Activated effector memory CD4-positive, alpha-beta T cell treated with Interleukin-2 at 50 U/mL for 16 hours (primary cell): ENCODE measurements at regions not wholly inside any gene's neighbourhood (a gene's known extent, or its start where the extent isn't known, plus 50 kb on each side); places are given as distances from the start of the nearest gene placed in this dataset.
"Not testable (repeated sequence)": the region's sequence is repeated elsewhere in the genome, so short reads cannot be mapped to it uniquely, and the experiment has no call there.

Experiments
- DNase-seq: peaks from one replicate; pipeline ENCODE4 v3.0.0-alpha.2; 2020

DNA sequence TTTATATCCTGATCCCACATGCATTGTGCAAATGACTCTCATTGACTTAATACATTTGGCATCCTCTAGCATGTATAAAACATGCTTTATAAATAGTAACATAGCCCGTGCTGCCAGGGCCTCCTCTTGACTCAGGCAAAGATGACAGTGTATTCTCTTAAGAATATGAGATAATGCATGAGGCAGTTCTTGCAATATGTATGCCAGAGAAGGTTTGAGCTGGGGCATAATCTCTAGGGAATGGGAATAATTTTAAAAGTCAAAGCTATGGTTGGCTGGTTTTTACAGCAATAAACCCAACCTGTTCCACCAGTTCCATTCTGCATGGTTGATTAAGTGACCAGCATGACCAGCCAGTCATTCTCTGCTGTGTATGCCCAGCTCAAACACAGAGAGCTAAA is 179.0 kb upstream of the PFN2 start:
- DNase-seq, result no peak

DNA sequence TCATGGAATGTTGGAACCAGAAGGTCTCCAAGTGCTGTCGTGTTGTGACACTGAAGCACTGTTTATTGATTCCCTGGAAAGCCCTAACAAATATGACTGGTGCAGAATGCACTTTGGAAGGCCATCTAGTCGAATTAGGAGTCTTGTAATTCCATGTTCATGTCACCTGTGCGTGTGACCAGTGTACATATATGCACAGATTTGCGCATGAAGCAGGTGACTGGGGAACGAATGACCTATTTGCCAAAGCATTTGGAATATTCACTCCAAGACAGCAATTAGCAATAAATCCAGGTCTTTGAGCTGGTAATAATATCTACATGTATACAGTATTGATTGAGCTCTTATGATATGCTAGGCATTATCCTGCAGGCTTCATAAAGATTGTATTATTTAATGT is 177.5 kb upstream of the PFN2 start:
- no peak for DNase-seq

GRCh38 chr3:150147776-150148175 is 177.1 kb upstream of the PFN2 start:
- DNase-seq, result no peak

- no peak for DNase-seq
These were observed 176.5 kb upstream of the PFN2 start for GRCh38 chr3:150146991-150147761.

DNA sequence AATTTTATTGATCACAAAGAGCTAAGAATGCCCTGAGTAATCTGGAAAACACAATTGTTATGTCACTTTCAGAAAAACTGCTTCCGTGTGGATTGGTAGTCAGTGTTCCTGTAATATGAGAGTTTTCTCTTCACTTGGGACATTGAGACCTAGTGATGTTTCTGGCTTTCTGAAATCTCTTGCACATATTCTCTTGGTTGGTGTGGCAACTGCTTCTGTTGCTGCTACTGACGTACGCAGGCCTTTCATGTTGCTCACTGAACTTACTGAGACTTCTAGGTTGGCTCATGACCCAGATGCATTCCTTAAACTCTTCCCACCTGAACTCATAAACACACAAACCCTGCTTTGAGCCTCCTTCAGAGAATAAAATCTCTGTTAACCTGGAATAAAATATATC is 175.0 kb upstream of the PFN2 start:
- DNase-seq, result no peak

DNA sequence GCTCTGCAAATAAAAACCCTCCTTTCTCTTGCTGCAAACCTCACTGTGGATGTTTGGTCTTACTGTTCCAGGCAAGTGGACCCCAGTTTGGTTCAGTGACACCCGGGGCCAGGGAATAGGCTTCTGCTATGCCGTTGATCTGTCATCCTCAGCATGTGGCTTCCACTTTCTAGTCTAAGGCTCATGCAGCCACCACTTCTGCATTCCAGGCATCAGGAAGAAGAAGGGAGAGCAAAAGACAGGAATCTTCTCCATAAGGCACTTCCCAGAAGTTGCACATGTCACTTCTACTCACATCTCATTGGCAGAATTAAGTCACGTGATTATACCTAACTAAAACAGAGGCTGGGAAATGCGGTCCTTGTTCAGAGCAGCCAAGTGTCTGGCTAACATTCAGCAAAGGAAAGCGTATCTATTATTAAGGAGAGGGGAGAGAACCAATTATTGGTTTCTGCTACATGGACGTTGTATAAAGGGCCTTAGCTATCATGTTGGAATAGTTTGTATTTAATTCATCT is 173.6 kb upstream of the PFN2 start:
- no peak for DNase-seq

- DNase-seq, result no peak
These were observed 172.2 kb upstream of the PFN2 start for GRCh38 chr3:150142936-150143335.

DNA sequence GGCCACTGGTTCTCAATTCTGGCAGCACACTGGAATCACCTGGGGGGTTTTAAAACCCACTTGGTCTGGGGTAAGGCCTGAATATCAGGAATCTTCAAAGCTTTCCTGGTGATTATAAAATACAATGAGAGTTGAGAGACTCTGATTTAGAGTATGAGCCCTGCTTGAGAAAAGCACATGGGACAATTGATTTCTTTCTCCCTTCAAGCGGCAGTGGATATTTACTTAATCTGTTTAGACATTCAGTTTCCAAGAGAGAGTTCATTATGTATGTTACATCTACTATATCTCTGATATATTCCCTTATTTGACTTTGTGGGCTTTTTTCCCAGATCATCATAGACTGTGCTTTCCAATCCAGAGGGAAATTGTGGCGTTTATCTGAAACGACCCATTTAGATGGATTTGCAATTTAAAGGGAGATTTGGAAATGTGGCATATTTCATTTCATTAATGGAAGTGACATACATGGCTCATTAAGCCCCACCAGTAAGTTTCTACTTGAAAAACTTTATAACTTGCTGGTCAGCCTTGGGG is 171.2 kb upstream of the PFN2 start:
- no peak for DNase-seq

- DNase-seq, result no peak
These were observed 170.1 kb upstream of the PFN2 start for GRCh38 chr3:150140614-150141321.

DNA sequence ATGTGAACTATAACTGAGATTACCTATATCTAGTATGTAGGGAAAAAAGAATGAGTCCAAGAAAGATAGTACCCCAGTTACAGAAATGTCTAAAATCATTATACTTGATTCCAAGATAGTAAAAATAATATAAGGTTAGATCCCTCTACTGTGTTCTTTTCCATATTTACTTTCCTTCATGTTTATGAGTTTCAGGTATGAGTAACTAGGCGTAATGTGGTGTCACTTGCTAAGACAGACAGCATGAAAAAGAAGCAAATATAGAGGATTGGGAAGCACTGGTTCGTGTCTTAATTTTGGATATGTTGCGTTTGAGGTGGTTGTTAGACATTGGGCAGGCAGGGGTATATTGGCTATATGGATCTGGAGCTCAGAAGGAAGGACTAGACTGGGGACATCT is 168.1 kb upstream of the PFN2 start:
- no peak for DNase-seq

- no peak for DNase-seq
These were observed 165.5 kb upstream of the PFN2 start for GRCh38 chr3:150136242-150136641.

- DNase-seq, result no peak
These were observed 164.6 kb upstream of the PFN2 start for GRCh38 chr3:150135287-150135721.

GRCh38 chr3:150133293-150133692 is 162.6 kb upstream of the PFN2 start:
- no peak for DNase-seq

- DNase-seq, result no peak
These were observed 161.5 kb upstream of the PFN2 start for GRCh38 chr3:150132101-150132749.

GRCh38 chr3:150131663-150132062 is 161.0 kb upstream of the PFN2 start:
- no peak for DNase-seq

DNA sequence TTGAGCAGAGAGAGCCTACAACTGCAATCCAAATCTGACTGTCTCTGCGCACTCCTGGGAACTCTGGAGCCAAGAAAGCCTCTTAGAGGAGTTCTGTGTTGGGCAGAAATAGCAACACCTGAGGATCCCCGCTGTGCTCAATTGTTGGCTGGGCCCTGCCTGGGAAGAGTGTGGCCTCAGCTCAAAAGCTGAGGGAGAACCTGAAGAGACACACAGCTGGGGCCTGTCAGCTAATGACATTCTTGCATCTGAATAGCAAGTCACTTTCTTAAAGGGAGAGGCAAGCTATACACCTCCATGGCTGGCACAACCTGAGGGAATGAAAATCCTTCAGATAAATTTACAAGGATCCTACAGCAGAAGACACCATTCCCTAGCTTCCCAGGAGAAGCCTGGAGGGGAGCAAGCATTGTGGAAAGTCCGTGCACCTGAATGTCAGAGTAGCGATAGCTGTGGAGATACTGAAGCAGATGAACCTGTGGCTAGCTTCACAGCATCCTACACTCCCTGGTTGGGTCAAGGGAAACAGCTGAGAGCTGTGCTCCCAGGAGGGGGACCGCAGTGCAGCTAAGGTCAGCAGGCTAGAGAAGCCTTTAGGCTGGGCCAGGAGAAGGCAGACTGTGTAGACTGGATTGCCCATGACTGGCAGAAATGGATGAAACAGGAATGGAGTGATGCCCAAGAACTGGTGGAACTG is 159.9 kb upstream of the PFN2 start:
- no peak for DNase-seq

- no peak for DNase-seq
These were observed 158.5 kb upstream of the PFN2 start for GRCh38 chr3:150129166-150129565.

GRCh38 chr3:150128126-150128525 is 157.4 kb upstream of the PFN2 start:
- DNase-seq, result no peak

DNA sequence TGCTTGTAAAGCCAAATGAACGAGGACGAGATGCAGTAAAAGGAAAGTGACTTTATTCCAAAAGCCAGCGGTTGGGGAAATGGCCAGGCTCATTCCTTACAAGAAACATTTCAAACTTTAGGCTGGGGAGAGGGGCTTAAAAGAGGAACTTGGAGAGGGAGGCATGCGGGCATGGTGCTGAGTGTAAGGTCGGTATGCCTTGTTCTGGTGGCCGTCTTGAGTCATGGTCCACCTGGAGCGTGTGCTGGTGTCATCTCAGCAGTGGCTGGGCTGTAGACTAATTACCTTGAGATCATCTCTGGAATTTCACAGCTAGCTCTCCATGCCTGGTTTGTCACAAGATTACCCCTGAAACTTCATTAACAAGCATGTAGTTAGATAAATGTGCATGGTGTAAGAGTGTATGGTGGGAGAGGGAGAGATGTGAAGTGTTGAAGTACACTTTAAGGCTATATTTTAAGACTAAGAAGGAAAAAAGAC is 156.4 kb upstream of the PFN2 start:
- DNase-seq, result no peak

- DNase-seq, result no peak
These were observed 153.4 kb upstream of the PFN2 start for GRCh38 chr3:150124142-150124541.

DNA sequence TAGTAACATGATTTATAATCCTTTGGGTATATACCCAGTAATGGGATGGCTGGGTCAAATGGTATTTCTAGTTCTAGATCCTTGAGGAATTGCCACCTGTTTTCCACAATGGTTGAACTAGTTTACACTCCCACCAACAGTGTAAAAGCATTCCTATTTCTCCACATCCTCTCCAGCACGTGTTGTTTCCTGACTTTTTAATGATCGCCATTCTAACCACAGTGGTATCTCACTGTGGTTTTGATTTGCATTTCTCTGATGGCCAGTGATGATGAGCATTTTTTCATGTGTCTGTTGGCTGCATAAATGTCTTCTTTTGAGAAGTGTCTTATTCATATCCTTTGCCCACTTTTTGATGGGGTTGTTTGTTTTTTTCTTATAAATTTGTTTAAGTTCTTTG is 152.6 kb upstream of the PFN2 start:
- DNase-seq, result not testable (repeated sequence)

DNA sequence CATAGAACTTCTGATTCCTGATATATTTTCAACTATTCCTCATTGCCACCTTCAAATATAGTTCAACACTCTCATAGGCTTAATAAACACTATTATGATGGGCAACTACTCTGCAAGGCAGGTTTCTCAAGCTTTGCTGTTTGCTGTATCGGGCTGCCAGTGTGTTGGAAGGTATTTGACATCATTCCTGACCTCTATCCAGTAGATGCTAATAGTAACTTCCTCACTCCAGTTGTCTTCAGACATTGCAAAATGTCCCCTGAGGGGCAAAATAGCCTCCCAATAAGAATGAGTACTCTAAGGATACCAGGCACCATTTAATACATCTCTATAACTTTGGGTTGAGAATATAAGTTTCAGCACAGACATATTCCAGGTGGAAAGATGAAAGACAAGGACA is 147.5 kb upstream of the PFN2 start:
- DNase-seq, result no peak

GRCh38 chr3:150117076-150117475 is 146.4 kb upstream of the PFN2 start:
- DNase-seq, result no peak
